CD4-positive, alpha-beta T cell treated with Interleukin-12 subunit alpha and Interleukin-12 subunit beta, for 1 hour (primary cell): ENCODE measurements at regions not wholly inside any gene's neighbourhood (a gene's known extent, or its start where the extent isn't known, plus 50 kb on each side); places are given as distances from the start of the nearest gene placed in this dataset.
"Not testable (repeated sequence)": the region's sequence is repeated elsewhere in the genome, so short reads cannot be mapped to it uniquely, and the experiment has no call there.

ENCODE experiments used
- DNase-seq: peaks from one replicate; pipeline ENCODE4 v3.0.0-alpha.2; 2020

- DNase-seq = not testable (repeated sequence)
Measured at GRCh38 chr7:38331853-38332595, 58.6 kb upstream of the TARP start.

GRCh38 chr7:38330861-38331621 lies 57.6 kb upstream of the TARP start:
- DNase-seq = peak; percentile 51

- DNase-seq = no peak
Measured at GRCh38 chr7:38330039-38330438, 56.6 kb upstream of the TARP start.

GRCh38 chr7:38329340-38329739 lies 55.9 kb upstream of the TARP start:
- no peak for DNase-seq

GRCh38 chr7:38328814-38329213 lies 55.4 kb upstream of the TARP start:
- no peak for DNase-seq

- DNase-seq = no peak
Measured at GRCh38 chr7:38327637-38328036, 54.2 kb upstream of the TARP start.
